HG02884 (cell line): ENCODE measurements at regions not wholly inside any gene's neighbourhood (a gene's known extent, or its start where the extent isn't known, plus 50 kb on each side); places are given as distances from the start of the nearest gene placed in this dataset.
"Not testable (repeated sequence)": the region's sequence is repeated elsewhere in the genome, so short reads cannot be mapped to it uniquely, and the experiment has no call there.

Experiments used
- ATAC-seq: cut with Tn5 transposase; IDR thresholded peaks from one replicate; pipeline ENCODE4 v1.9.1; 2021; ENCODE audit warnings: mild to moderate bottlenecking, moderate library complexity; ENCODE audit not compliant: unreplicated experiment

DNA sequence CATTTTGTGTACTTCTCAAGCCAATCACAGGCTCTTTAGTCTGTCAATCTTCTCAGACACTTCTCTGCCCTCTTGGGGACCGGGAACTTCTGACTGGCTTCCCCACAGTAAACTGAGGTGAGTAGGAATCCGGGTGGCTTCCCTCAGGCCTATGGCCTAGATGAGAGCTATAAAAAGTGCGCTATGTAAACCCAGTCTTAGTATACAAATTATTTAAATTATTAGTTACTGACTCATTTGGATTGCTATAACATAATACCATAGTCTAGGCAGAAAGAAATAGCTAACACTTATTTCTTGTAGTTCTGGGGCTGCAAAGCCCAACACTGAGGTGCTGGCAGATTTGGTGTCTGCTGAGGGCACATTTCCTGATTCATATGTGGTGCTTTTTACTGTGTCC is 109.2 kb upstream of the MCHR2 start:
- no peak for ATAC-seq

DNA sequence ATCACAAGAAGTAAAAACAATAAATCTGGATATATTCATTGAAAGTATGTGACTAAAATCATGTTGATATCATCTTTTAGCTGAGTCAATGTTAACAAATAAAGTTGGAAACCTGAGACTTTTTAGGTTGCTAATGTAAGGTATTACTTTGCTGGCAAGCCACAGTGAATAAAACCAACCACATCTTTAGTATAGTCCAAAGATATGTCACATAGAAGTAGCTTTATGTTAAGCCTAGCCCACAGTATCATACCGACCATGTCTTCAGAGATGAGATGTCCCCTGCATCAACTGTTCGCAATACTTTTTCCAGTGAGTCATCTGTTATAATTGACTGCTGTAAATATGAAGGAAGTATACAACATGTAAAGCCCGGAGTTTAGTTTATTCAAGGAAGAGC is 107.6 kb upstream of the MCHR2 start:
- ATAC-seq: no peak

DNA sequence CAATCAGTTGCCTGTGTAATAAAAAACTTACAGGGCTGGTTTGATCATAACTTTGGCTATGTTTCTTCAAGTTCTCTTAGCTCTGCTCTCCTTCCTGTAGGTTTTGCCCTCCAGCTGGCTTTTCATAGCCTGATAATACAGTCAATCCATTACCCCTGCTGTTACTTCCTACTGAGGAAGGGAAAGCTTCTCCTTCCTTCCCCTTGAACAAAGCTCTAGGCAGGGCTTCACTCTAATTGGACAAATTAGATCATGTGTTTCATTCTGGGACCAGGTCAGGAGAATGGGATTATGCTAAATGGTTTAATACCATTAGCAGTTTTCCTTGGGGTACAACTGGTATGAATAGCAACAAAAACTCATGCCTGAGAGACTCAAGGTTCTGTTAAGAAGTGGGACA is 106.8 kb upstream of the MCHR2 start:
- no peak for ATAC-seq

DNA sequence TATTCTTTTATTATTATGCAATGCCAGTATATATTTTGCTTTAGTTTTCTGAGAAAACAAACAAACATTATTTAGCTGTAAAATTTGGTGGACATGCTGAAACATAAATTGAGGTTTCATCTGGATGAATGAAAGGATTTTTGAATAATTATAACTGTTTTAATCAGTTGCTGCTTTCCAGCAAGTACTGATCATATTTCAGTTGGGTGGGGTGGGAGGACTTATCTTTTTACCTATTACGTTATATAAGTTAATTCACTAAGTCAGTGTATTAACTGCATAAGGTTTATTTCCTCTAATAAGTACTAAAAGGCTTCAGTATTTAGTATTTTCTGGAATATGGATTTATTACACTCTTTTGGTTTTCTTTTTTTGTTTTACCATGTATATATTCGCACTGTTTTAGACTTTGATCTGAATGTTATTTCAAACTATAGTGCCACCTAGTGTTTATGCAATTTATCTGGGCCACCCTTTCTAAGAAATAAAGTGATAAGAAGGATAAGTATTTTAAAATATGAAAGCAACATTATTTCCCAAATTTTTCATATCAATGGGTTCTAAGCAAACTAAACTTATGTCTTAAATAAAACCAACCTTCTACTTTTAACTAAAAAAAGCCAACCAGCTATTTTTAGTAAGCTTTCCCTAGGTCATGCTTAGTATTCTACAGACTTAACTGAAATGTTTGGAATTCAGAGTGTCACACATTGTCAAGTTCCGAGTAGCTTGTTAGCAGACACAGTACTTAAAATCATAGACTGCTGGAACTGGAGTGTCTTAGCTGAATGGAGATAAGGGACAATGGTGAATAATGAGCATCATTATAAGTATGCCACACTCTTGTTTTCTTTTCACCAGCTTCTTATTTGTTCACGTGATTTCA is 105.4 kb upstream of the MCHR2 start:
- ATAC-seq: peak; percentile 48

DNA sequence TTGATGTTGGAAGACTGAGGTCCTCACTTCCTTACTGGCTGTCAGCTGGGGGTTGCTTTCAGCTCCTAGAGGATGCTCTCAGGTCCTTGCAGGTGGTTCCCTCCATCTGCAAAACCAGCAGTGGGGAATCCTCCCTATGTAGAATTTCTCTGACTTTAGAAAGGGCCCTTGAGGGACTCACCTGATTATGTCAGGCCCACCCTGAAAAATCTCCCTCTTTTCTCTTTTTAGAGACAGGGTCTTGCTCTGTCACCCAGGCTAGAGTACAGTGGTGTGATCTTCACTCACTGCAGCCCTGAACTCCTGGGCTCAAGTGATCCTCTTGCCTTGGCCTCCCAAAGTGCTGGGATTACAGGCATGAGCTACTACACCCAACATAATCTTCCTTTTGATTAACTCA is 102.9 kb upstream of the MCHR2 start:
- ATAC-seq: no peak

DNA sequence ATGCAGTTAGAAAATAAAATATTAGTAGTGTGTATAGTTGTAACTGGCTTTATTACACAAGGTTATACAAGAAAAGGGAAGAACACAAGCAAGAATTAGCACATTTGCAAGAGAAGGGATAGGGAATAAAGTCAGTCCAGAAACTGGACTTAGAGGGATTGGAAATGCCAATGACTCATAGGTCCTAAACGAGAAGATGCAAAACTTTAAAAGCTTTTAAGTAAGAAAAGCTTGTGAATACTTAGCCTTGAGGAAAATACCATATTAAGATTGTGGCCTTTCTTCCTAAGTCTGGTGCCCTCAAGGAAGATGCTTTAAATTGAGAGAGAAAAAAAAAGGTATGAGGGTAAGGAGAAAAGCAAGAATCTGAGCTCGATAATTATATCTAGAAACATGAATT is 102.3 kb upstream of the MCHR2 start:
- no peak for ATAC-seq

DNA sequence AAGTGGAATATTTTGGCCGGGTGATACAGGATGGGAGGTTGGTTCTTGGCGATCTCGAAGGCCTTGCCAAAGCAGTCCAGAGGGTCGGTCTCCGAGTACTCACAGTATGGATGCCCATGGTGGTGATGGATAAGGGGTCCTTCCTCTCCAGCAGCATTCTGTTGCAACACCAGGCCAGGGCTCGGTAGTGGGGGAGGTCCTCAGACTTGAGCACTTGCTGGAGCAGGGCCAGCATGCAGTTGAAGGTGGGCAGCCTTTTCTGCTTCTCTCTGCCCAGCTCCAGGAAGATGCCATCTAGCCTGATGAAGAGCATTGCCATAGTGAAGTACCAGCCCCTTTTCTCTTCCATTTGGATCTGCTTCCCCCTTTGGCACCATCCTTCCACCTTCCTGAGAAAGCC is 99.4 kb upstream of the MCHR2 start:
- no peak for ATAC-seq

DNA sequence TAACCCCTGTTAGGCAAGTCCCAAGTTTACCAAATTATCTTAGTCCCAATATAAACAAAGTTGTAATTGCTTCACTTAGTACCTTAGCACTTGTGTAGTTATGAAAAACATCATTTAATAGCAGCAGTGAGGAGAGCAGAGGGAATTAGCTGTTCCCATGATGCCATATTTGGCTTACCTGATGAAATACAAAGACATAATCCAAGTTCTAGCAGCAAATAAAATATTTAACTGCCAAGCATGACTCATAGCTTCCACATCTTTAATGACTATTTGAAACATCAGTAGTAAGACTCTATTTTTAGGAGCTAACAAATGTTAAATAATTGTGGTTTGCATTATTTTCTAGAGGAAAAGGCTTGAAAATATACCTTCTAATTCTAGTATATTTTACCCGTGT is 94.0 kb upstream of the MCHR2 start:
- ATAC-seq: no peak

DNA sequence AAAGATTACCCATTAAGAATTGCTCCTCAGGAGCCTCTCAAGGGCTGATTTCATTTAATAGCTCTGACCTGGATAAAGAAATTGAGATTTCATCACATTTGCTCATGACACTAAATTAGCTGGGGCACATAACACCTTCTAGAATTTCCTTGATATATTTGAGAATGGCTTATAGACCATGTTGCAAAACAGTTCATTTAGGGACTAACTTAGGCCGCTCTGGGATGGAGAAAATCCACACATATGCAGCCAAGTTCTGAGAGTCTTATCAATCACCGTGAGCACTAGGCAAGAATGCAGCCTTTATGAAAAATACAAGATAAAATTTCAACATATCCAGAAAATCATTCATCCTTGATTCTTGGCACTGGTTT is 91.0 kb upstream of the MCHR2 start:
- no peak for ATAC-seq

DNA sequence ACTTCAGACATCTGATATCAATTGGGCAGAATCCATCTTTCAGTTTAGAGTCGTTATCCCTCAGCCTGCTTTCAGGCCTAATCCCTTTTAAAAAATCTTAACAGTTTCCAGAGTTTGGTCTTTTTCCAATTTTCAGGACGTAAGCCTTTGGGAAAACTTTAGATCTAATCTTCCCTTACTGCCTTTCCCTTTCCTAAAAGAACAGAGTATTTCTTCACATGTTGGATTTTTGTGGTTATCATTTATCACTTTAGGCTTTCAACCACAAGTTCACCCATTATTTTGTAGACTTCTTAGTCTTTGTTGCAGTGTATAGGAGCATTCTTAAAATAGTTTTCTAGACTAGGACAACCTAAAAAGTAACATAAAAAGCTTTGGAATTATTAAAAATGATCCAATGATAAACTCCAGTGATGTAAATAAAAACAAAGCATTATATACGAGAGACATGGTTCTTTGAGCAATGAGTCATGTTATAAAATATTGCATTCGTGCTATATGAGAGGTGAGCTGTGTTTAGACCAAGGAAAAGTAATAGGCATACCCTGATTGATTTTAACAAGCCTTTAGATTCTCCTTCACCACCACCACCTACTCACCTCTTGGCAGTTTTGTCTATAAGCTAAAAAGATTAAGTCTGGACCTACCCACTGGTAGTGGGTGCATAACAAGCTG is 90.4 kb upstream of the MCHR2 start:
- ATAC-seq: no peak

DNA sequence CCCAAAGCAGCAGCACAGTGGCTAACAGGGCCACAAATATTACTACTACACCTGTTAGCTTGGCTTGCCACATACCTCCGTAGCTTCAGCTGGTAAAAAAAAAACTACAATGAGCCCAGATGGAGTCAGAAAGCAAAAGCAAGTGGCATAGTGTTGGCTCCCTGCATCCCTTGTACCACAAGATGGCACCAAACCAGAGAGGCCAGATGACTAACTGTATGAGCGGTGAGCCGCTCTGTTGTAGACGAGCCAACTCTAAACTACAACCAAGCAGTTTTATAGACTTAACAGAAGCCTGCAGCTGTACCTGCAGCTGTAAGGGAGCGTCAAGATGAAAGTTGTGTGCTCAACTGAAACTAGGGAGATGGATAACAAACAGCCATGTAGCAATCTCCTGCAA is 84.5 kb upstream of the MCHR2 start:
- ATAC-seq: no peak

DNA sequence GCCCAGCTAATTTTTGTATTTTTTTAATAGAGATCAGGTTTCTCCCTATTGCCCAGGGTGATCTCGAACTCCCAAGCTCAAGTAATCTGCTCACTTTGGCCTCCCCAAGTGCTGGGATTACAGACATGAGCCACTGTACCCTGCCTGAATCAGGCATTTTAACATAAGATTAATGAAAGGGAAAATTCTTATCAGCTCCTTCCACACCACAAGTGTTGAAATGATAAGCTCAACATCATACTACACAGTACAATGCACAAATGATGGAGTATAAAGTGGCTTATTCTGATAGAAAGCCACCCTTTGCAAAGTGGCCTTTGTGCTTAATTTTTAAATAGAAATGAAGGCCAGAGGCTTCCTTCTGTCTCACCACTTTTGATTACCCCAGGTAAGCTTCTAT is 71.3 kb upstream of the MCHR2 start:
- no peak for ATAC-seq

DNA sequence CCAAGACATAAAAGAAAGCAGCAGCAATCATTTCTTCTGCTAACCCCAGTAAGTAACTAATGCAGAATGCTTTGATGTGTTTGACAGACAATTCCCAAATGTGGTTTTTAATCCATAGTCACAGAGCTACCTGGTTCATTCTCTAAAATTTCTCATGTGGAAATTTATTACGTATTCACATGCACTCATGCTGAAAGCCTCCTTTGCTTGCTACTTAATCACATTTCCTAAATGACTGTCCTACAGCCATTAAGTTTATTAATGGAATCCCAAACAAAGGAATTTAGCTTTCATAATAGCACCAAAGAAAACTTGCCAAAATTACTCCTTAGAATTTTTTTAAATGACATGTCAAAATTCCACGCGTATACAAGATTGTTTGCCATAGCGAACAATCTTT is 68.6 kb upstream of the MCHR2 start:
- ATAC-seq: no peak

DNA sequence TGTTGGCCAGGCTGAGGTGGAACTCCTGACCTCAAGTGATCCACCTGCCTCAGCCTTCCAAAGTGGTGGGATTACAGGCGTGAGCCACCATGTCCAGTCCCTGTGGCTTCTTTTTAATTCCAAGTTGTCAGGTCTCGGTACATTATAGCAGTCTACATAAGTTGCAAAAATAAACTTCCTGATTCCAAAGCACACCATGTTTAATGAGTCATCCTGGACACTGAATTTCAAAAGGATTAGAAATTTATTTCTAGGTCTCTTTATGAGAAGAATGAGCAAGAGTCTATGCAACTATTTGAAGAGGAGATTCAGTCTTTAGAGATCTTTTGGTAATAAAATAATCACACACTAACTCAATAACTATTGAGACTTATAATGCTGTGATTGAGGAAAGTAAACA is 63.9 kb upstream of the MCHR2 start:
- ATAC-seq: no peak

DNA sequence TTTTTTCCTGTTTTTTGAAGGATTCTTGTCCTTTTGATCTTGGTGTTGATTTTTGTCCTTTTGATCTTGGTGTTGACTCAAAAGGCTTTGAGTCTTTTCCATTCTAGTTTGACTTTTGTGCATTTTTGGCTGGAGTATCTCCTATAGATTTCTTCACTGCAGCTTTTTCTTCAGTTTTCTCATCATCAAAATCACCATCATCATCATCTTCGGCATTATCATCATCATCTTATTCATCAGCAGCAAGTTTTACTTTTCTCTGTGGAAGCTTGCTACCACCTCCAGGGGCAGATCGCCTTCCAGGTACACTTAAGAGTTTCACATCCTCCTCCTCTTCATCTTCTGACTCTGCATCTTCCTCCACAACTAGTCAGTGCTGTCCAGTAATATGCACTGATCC is 56.5 kb upstream of the MCHR2 start:
- ATAC-seq: no peak

DNA sequence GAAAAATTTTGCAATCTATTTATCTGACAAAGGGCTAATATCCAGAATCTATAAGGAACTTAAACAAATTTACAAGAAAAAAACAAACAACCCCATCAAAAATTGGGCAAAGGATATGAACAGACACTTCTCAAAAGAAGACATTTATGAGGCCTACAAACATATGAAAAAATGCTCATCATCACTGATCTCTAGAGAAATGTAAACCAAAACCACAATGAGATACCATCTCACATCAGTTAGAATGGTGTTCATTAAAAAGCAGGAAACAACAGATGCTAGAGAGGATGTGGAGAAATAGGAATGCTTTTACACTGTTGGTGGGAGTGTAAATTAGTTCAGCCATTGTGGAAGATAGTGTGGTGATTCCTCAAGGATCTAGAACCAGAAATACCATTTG is 49.9 kb upstream of the MCHR2 start:
- not testable (repeated sequence) for ATAC-seq
